ENCODE measurements at regions not wholly inside any gene's neighbourhood (a gene's known extent, or its start where the extent isn't known, plus 50 kb on each side); places are given as distances from the start of the nearest gene placed in this dataset.

DNA sequence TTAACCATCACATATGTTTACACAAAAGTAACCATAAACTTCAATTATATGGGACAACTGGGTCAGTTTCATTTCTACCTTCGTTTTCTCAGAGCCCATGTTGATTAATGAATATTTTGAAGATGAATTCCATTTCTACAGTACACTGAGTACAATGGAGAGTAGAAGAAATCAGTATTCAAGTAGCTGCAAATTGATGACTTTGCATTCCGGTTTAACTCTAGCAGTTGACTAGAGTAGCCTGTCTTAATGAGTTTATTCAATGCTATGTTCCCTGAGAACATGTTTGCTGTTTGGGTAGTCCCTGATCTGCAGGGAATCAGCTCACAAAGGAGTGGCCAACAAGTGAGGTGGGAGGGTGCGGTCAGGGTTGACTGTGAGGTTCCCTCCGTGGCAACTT is 168.3 kb downstream of the TRIML1 start:
- CTCF ChIA-PET: no interaction called here
- POLR2A ChIA-PET: no interaction called here
- Histone ChIP-seq H3K27ac (ENCODE audit: extremely low read depth, low read depth, low read length) (no peak overlapping the region), H3K4me1 (ENCODE audit: control insufficient read depth, insufficient read depth, low read length) (no peaks in the 10 kb centered on the region), H3K4me3 (ENCODE audit: low read depth, low read length) (no peak overlapping the region), H3K9me3 (ENCODE audit: control insufficient read depth, insufficient read depth, low read depth, low read length) (no peaks in the 10 kb centered on the region), H3K36me3 (ENCODE audit: control insufficient read depth in 2 of 2, insufficient read depth in 1 of 2, low read length in 2 of 2) (no peaks in the 10 kb centered on the region)
- TF ChIP-seq ZIC2 (tag by site-specific recombination; IDR thresholded peaks at IDR 0.05): no peak
- TF ChIP-seq, protein P1, sequence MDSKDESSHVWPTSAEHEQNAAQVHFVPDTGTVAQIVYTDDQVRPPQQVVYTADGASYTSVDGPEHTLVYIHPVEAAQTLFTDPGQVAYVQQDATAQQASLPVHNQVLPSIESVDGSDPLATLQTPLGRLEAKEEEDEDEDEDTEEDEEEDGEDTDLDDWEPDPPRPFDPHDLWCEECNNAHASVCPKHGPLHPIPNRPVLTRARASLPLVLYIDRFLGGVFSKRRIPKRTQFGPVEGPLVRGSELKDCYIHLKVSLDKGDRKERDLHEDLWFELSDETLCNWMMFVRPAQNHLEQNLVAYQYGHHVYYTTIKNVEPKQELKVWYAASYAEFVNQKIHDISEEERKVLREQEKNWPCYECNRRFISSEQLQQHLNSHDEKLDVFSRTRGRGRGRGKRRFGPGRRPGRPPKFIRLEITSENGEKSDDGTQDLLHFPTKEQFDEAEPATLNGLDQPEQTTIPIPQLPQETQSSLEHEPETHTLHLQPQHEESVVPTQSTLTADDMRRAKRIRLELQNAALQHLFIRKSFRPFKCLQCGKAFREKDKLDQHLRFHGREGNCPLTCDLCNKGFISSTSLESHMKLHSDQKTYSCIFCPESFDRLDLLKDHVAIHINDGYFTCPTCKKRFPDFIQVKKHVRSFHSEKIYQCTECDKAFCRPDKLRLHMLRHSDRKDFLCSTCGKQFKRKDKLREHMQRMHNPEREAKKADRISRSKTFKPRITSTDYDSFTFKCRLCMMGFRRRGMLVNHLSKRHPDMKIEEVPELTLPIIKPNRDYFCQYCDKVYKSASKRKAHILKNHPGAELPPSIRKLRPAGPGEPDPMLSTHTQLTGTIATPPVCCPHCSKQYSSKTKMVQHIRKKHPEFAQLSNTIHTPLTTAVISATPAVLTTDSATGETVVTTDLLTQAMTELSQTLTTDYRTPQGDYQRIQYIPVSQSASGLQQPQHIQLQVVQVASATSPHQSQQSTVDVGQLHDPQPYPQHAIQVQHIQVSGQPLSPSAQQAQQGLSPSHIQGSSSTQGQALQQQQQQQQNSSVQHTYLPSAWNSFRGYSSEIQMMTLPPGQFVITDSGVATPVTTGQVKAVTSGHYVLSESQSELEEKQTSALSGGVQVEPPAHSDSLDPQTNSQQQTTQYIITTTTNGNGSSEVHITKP (tag by site-specific recombination; IDR thresholded peaks at IDR 0.05): no peak
- TF ChIP-seq RBAK (tag by site-specific recombination; IDR thresholded peaks at IDR 0.05): no peak
- TF ChIP-seq, protein P2, sequence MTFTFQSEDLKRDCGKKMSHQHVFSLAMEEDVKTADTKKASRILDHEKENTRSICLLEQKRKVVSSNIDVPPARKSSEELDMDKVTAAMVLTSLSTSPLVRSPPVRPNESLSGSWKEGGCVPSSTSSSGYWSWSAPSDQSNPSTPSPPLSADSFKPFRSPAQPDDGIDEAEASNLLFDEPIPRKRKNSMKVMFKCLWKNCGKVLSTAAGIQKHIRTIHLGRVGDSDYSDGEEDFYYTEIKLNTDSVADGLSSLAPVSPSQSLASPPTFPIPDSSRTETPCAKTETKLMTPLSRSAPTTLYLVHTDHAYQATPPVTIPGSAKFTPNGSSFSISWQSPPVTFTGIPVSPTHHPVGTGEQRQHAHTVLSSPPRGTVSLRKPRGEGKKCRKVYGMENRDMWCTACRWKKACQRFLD (tag by site-specific recombination; IDR thresholded peaks at IDR 0.05): no peak
- TF ChIP-seq, protein P3, sequence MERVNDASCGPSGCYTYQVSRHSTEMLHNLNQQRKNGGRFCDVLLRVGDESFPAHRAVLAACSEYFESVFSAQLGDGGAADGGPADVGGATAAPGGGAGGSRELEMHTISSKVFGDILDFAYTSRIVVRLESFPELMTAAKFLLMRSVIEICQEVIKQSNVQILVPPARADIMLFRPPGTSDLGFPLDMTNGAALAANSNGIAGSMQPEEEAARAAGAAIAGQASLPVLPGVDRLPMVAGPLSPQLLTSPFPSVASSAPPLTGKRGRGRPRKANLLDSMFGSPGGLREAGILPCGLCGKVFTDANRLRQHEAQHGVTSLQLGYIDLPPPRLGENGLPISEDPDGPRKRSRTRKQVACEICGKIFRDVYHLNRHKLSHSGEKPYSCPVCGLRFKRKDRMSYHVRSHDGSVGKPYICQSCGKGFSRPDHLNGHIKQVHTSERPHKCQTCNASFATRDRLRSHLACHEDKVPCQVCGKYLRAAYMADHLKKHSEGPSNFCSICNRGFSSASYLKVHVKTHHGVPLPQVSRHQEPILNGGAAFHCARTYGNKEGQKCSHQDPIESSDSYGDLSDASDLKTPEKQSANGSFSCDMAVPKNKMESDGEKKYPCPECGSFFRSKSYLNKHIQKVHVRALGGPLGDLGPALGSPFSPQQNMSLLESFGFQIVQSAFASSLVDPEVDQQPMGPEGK (tag by site-specific recombination; IDR thresholded peaks at IDR 0.05): no peak
- no peak for TF ChIP-seq ZNF26 (tag by site-specific recombination; IDR thresholded peaks at IDR 0.05)
- no peak for TF ChIP-seq ZNF571 (tag by site-specific recombination; IDR thresholded peaks at IDR 0.05)
- no peak for TF ChIP-seq SCRT1 (tag by site-specific recombination; IDR thresholded peaks at IDR 0.05; ENCODE audit: borderline replicate concordance)
- TF ChIP-seq ZNF138 (tag by site-specific recombination; IDR thresholded peaks at IDR 0.05; ENCODE audit: borderline replicate concordance): no peak
- no peak for TF ChIP-seq ZNF664 (tag by site-specific recombination; IDR thresholded peaks at IDR 0.05)
- no peak for TF ChIP-seq CTCF (tag by site-specific recombination; IDR thresholded peaks at IDR 0.05)
- no peak for TF ChIP-seq ZNF596 (tag by site-specific recombination; IDR thresholded peaks at IDR 0.05)
- TF ChIP-seq, protein P4, sequence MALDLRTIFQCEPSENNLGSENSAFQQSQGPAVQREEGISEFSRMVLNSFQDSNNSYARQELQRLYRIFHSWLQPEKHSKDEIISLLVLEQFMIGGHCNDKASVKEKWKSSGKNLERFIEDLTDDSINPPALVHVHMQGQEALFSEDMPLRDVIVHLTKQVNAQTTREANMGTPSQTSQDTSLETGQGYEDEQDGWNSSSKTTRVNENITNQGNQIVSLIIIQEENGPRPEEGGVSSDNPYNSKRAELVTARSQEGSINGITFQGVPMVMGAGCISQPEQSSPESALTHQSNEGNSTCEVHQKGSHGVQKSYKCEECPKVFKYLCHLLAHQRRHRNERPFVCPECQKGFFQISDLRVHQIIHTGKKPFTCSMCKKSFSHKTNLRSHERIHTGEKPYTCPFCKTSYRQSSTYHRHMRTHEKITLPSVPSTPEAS (tag by site-specific recombination; IDR thresholded peaks at IDR 0.05): no peak

- ChIA-PET POLR2A (no interaction called here), CTCF (no interaction called here)
- Histone ChIP-seq H3K4me1 (ENCODE audit: control insufficient read depth, insufficient read depth, low read length) (no peaks in the 10 kb centered on the region), H3K9me3 (ENCODE audit: control insufficient read depth, insufficient read depth, low read depth, low read length) (no peaks in the 10 kb centered on the region), H3K36me3 (ENCODE audit: control insufficient read depth in 2 of 2, insufficient read depth in 1 of 2, low read length in 2 of 2) (no peaks in the 10 kb centered on the region), H3K27ac (ENCODE audit: extremely low read depth, low read depth, low read length) (no peak overlapping the region), H3K4me3 (ENCODE audit: low read depth, low read length) (no peak overlapping the region)
- TF ChIP-seq ZNF529 (tag by site-specific recombination; IDR thresholded peaks at IDR 0.05; ENCODE audit: insufficient replicate concordance) (no peak), SCRT2 (tag by site-specific recombination; IDR thresholded peaks at IDR 0.05) (no peak), SALL2 (tag by site-specific recombination; IDR thresholded peaks at IDR 0.05; ENCODE audit: borderline replicate concordance) (no peak), ZNF354C (tag by site-specific recombination; IDR thresholded peaks at IDR 0.05; ENCODE audit: borderline replicate concordance, low read depth) (no peak), ZNF138 (tag by site-specific recombination; IDR thresholded peaks at IDR 0.05; ENCODE audit: borderline replicate concordance) (no peak), PRDM4 (tag by site-specific recombination; IDR thresholded peaks at IDR 0.05) (no peak)
Observed at GRCh38 chr4:188308142-188308541, 168.9 kb downstream of the TRIML1 start.
